ENCODE measurements at regions not wholly inside any gene's neighbourhood (a gene's known extent, or its start where the extent isn't known, plus 50 kb on each side); places are given as distances from the start of the nearest gene placed in this dataset.

DNA sequence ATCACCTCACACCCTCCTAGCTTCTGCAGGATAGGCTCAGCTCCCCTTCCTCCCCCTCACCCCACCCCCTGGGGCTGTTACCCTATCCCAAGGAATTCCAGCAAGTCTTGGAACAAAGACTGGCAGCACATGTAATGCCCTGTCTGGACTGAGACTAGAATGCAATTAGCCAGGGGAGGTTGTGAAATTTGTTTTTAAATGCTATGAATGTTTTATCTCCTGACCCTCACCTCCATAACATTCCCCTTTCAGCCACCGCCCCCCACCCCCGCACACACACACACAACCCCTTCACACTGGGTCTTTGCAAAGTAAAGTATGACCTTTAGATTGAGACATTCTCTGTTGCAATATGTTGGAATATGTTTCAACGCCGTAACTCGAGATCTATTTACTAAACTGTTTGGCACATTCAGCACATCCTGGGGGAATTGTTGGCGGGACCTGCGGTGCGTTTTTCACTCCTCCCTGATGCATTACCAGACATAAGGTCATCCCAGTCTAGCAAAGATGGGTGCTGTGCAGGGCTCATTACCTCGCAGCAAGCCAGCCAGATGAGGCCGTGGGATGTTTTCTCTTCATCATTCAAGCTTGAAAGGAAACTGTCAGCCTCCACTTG is 290.7 kb upstream of the SLC14A2 start:
- POLR2A ChIA-PET, result no interaction called here
- no peaks in the 10 kb centered on the region for H3K4me1 ChIP-seq (ENCODE audit: control insufficient read depth, extremely low read depth, insufficient read depth, low read length)
- TF ChIP-seq FOS (IDR thresholded peaks at IDR 0.05; ENCODE audit: borderline replicate concordance, insufficient read depth, low read length), result no peak
- TF ChIP-seq EZH2 (IDR thresholded peaks at IDR 0.05; ENCODE audit: borderline replicate concordance, low read depth, low read length, severe bottlenecking), result no peak
- TF ChIP-seq POLR2A (IDR thresholded peaks at IDR 0.05; ENCODE audit: low read depth, low read length), result no peak
- TF ChIP-seq GATA2 (IDR thresholded peaks at IDR 0.05; ENCODE audit: insufficient read depth, insufficient read length, low read depth, low read length), result no peak
- TF ChIP-seq CTCF (IDR thresholded peaks at IDR 0.05; ENCODE audit: extremely low read depth in 1 of 2, insufficient read depth in 1 of 2, low read depth in 1 of 2, low read length in 2 of 2), result no peak
- TF ChIP-seq MYC (IDR thresholded peaks at IDR 0.05; ENCODE audit: low read depth, low read length), result no peak
- no peak for TF ChIP-seq POLR2AphosphoS5 (IDR thresholded peaks at IDR 0.05; ENCODE audit: insufficient read depth, low read depth, low read length)
- TF ChIP-seq JUN (IDR thresholded peaks at IDR 0.05; ENCODE audit: borderline replicate concordance, insufficient read depth, insufficient read length, low read depth), result no peak
- TF ChIP-seq, protein P1, sequence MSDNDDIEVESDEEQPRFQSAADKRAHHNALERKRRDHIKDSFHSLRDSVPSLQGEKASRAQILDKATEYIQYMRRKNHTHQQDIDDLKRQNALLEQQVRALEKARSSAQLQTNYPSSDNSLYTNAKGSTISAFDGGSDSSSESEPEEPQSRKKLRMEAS (IDR thresholded peaks at IDR 0.05; ENCODE audit: insufficient read depth, insufficient read length), result no peak
- no peak for DNase-seq (ENCODE audit: low read depth, low spot score)
- H3K9me3 ChIP-seq (replicated peaks; ENCODE audit: control insufficient read depth, insufficient read depth, low read length), result no peaks in the 10 kb centered on the region
- FAIRE-seq, result no peak
- dilution Hi-C loops (cut with MboI; ENCODE audit: extremely low pct_ligation_motif_present, low sequenced_read_pairs), result no loop called here
- H3K36me3 ChIP-seq (ENCODE audit: control insufficient read depth in 2 of 2, extremely low read depth in 1 of 2, insufficient read depth in 2 of 2, low read length in 2 of 2), result no peaks in the 10 kb centered on the region
- no peak overlapping the region for H3K9ac ChIP-seq (replicated peaks; ENCODE audit: extremely low read depth, insufficient read depth, low read length)
- no peak overlapping the region for H2AFZ ChIP-seq (ENCODE audit: low read depth, low read length)
- no TSS peak for BruUV-seq (replicated peaks)
- CTCF ChIA-PET, result no interaction called here
- H3K79me2 ChIP-seq (ENCODE audit: control insufficient read depth, insufficient read depth, low read length), result no peaks in the 10 kb centered on the region
- no peaks in the 10 kb centered on the region for H4K20me1 ChIP-seq (replicated peaks; ENCODE audit: control insufficient read depth, extremely low read depth, insufficient read depth, low read length)
- H3K4me2 ChIP-seq (ENCODE audit: insufficient read depth, low read length), result no peak overlapping the region
- no peaks in the 10 kb centered on the region for H3K9me1 ChIP-seq (replicated peaks; ENCODE audit: control insufficient read depth, extremely low read depth, insufficient read depth, low read length)
- H3K4me3 ChIP-seq (replicated peaks in 1 of 3; ENCODE audit: insufficient read depth in 1 of 3, low read depth in 1 of 3, low read length in 3 of 3), result no peak overlapping the region
- H3K27ac ChIP-seq (ENCODE audit: insufficient read depth, low read depth, low read length), result no peak overlapping the region
- H3K27me3 ChIP-seq (ENCODE audit: control insufficient read depth in 2 of 2, insufficient read depth in 2 of 2, low read length in 2 of 2), result no peaks in the 10 kb centered on the region
- intact Hi-C loops (cut with micrococcal nuclease), result no loop called here

Measured in endothelial cell of umbilical vein (primary cell).